Spinal cord (tissue), 9 donors: ENCODE measurements at regions not wholly inside any gene's neighbourhood (a gene's known extent, or its start where the extent isn't known, plus 50 kb on each side); places are given as distances from the start of the nearest gene placed in this dataset.
A peak's percentile ranks its signal among the peaks of the same experiment; 100 is the strongest.

Experiments used
- DNase-seq, 6 donors: peaks; one replicate each; pipeline versions ENCODE4 v3.0.0 to v3.0.0-alpha.2; 2013 to 2015; ENCODE audit warnings: low spot score in 6 of 6, low read depth in 4 of 6
- H3K27ac ChIP-seq: one replicate; pipeline ENCODE4 v1.5.1; 2013; ENCODE audit warnings: low read depth, low read length, control low read depth
- H3K27me3 ChIP-seq: one replicate; pipeline ENCODE4 v1.6.1; 2013; ENCODE audit warnings: low read length; ENCODE audit not compliant: control insufficient read depth, insufficient read depth
- H3K36me3 ChIP-seq: one replicate; pipeline ENCODE4 v1.6.1; 2013; ENCODE audit warnings: low read length; ENCODE audit not compliant: control insufficient read depth, insufficient read depth
- H3K4me1 ChIP-seq: one replicate; pipeline ENCODE4 v1.6.1; 2013; ENCODE audit warnings: low read length; ENCODE audit not compliant: control insufficient read depth, insufficient read depth
- H3K4me3 ChIP-seq: one replicate; pipeline ENCODE4 v1.5.1; 2013; ENCODE audit warnings: low read depth, low read length, control low read depth
- H3K9me3 ChIP-seq: one replicate; pipeline ENCODE4 v1.6.1; 2013; ENCODE audit warnings: low read length; ENCODE audit not compliant: control insufficient read depth, insufficient read depth
- WGBS: methylation state at CpG from one replicate; pipeline ENCODE4 v1.1.5; 2013; ENCODE audit warnings: missing lambda C conversion rate; ENCODE audit not compliant: insufficient coverage; 5-methylcytosine and 5-hydroxymethylcytosine counted together
- donor health status: healthy.

DNA sequence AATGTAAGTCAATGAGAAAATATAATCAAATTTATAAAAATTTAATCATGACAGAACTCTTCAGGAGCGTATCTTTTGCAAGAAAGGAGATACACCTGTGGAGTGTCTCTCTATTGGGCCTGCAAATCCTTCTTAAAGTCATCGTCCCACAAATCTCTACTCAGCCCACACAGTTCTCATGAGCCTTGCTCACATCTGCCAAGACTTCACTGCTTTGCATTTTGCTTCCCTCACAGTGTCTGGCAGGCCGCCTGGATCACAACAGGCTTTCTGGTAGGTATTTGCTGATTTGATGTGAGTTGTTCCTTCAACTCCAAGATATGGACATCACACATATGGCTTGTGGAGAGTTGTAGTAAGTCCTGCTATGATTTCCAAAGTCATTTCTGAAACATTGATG lies 183.1 kb upstream of the ARX start:
- Histone ChIP-seq H3K9me3 (no peaks in the 10 kb centered on the region), H3K27me3 (no peaks in the 10 kb centered on the region)
- DNase-seq = peak in 1 of 6 donors; percentile 34

DNA sequence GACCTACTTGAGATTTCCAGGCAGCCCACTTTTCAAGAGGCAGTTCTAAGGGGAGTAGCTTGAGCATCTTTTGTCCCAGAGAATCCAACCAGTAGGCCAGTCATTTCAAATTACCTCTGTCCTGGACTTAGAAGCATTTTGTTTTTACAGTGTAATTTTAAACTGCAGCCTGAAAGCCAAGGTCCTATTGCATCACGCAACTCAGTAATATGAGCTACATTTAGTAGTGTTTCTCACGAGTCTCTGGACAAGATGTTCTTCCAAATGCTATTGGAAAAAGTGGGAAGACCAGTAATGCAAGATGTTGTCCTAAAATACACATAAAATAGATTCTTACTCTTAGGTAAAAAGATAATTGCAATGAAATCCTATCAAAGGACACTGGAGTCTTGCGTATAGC lies 182.5 kb upstream of the ARX start:
- Histone ChIP-seq H3K9me3 (no peaks in the 10 kb centered on the region), H3K27me3 (no peaks in the 10 kb centered on the region), H3K36me3 (no peaks in the 10 kb centered on the region), H3K4me3 (no peak overlapping the region), H3K27ac (no peak overlapping the region), H3K4me1 (no peaks in the 10 kb centered on the region)
- DNase-seq = no peak
- WGBS = 80% methylated on average over 1 of the region's 3 CpGs

More for the DNA sequence above, 183.1 kb upstream of the ARX start:
- H3K4me3 ChIP-seq = no peak overlapping the region
- no CpG with 5 or more reads among the region's 3 CpGs for WGBS
- H3K27ac ChIP-seq = no peak overlapping the region
- H3K36me3 ChIP-seq = no peaks in the 10 kb centered on the region
- no peaks in the 10 kb centered on the region for H3K4me1 ChIP-seq

DNA sequence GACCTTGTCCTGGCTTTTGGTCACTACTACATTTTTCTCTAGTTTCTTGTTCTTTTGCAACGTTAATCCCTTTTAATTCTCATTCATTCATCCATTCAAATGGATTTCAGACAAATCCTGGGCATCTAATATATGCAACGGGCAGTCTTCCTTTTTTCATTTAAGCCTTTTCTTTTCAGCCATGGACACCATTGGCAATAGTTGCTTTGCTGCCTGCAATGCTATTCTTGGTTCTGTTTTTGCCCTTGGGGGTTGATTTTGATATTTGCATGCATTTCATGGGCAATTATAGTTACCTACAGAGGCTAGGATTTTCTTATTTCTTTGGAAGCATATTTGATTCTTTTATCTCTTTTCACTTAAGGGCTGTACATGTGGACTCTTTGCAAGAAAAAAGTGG lies 180.5 kb upstream of the ARX start:
- Histone ChIP-seq H3K4me3 (no peak overlapping the region), H3K4me1 (no peaks in the 10 kb centered on the region), H3K9me3 (no peaks in the 10 kb centered on the region), H3K27me3 (peaks cover 2% of the 10 kb centered on the region), H3K36me3 (no peaks in the 10 kb centered on the region), H3K27ac (no peak overlapping the region)
- no peak for DNase-seq
- 28% methylated on average over 2 of the region's 2 CpGs for WGBS

DNA sequence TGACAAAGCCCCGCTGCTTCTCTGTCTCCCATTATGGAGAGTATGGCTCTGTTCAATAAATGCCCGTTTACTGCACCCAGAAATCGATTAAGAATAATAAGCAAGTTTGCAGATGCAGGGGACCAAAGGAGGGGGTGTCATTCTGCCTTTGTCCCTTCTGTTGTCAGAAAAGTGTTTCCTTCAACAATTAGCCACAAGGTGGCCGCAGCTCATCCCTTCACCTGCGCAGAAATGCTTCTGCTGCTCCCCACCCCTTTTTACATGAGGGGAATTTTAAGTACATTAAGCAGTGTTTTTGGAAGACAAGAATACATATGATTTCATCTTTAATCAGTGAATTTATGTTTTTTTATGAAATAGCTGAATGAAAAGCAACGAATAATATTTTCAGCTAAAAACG lies 175.6 kb upstream of the ARX start:
- Histone ChIP-seq H3K27me3 (peaks cover 3% of the 10 kb centered on the region), H3K4me3 (no peak overlapping the region), H3K27ac (no peak overlapping the region), H3K4me1 (no peaks in the 10 kb centered on the region), H3K36me3 (no peaks in the 10 kb centered on the region), H3K9me3 (no peaks in the 10 kb centered on the region)
- DNase-seq = peak in 1 of 6 donors; percentile 3
- WGBS = 23% methylated on average over 4 of the region's 7 CpGs

DNA sequence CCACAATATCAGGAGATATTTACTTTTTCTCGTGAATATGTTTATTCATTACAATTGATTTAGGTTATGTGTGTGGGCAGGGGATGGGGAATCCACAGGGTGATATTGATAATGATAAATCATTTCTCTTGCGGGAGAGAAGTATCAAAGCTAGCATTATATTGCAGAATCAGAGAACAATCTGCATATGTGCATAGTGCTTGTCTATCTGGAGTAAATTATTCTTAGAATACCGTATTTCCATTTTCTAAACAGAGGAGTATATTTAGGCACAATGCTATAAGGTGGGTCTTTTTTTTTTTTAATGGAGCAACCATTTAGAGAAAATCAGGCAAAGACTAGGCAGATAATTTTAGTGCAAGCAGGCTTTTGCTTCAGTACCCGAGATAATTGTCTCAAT lies 166.0 kb upstream of the ARX start:
- no peak overlapping the region for H3K4me3 ChIP-seq
- H3K9me3 ChIP-seq = no peaks in the 10 kb centered on the region
- no peak overlapping the region for H3K27ac ChIP-seq
- no peaks in the 10 kb centered on the region for H3K4me1 ChIP-seq
- peak in 1 of 6 donors; percentile 9 for DNase-seq
- H3K36me3 ChIP-seq = no peaks in the 10 kb centered on the region
- no CpG with 5 or more reads among the region's 4 CpGs for WGBS
- peaks cover 3% of the 10 kb centered on the region for H3K27me3 ChIP-seq

DNA sequence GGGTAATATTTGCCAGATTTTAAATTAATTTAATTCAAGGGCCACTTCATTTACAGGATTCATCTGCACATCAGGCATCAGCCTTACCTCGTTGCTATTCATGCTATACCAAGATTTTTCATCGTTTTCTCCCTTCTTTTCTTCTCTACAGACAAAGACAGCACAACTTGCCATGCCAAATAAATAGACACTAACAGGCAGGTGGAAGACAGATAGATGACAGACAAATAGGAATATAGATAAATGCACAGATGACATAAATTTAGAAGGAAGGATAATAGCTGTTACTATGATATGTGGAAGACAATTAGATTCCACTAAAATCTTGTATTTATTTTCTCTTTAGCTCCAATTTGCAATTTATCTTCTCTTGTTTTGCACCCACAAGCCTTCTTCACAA lies 164.5 kb upstream of the ARX start:
- Histone ChIP-seq H3K27me3 (peaks cover 10% of the 10 kb centered on the region), H3K36me3 (no peaks in the 10 kb centered on the region), H3K27ac (no peak overlapping the region), H3K9me3 (no peaks in the 10 kb centered on the region), H3K4me3 (no peak overlapping the region), H3K4me1 (no peaks in the 10 kb centered on the region)
- peak in 1 of 6 donors; percentile 3 for DNase-seq
- WGBS = no CpG with 5 or more reads among the region's 2 CpGs

DNA sequence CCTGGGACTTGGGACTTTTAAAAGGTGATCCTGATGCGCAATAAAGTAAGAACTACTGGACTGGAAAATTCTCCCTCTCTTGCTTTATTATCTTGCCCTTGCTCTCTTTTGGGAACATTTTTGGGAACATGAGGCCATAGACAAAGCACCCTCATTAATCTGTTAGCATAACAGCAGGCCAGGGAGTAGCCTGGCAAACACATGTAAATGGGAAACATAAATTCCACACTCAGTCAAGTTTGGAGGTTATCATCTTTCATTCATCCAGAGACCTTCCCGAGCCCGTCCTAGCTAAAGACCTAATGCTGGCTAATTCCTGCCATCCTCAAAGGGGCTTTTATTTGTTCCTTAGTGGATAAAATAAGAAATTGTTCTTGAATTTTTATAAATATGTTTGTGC lies 162.8 kb upstream of the ARX start:
- Histone ChIP-seq H3K27me3 (peaks cover 7% of the 10 kb centered on the region), H3K36me3 (no peaks in the 10 kb centered on the region), H3K4me1 (no peaks in the 10 kb centered on the region), H3K27ac (no peak overlapping the region), H3K9me3 (no peaks in the 10 kb centered on the region), H3K4me3 (no peak overlapping the region)
- DNase-seq = no peak
- WGBS = 63% methylated on average over 1 of the region's 3 CpGs

DNA sequence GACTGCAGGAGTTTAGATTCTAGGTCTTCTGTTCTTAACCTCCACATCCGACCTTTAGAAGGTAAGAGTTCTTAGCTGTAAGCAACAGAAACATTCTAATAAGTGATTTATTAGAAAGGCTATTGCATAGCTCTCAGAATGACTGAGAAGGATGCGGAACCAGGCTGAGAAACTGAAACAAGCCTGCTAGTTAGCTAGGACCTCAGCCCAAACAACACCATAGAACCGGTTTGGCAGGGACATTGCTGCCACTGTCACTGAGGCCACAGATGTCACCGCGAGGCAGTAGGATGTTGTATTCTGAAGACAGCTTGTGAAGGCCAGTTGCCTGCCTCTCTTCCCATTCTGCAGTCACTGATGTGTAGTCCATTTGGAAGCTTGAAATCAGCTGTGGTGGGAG lies 160.0 kb upstream of the ARX start:
- Histone ChIP-seq H3K9me3 (no peaks in the 10 kb centered on the region), H3K4me1 (no peaks in the 10 kb centered on the region), H3K27me3 (peaks cover 7% of the 10 kb centered on the region), H3K4me3 (no peak overlapping the region), H3K27ac (no peak overlapping the region), H3K36me3 (no peaks in the 10 kb centered on the region)
- WGBS = 73% methylated on average over 4 of the region's 5 CpGs
- no peak for DNase-seq

DNA sequence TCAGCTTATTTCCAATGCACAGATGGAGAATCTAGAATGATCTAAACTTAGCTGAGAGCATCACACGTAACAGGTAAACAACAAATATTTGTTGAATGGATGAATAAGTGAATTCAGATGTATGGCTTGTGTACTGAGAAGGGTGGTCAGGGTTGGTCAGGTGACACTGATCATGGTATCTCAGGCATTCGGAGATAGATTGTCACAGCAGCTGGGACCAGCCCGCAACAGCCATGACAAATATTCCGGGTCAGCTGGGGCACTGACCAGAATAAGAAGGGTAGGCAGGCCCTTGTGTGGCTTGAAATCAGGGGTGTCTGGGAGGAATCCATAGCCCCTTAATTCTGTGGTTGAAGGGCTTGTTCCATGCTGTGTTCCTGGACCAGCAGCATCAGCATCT lies 159.4 kb upstream of the ARX start:
- no peaks in the 10 kb centered on the region for H3K36me3 ChIP-seq
- H3K4me1 ChIP-seq = no peaks in the 10 kb centered on the region
- WGBS = 90% methylated on average over 4 of the region's 4 CpGs
- no peak overlapping the region for H3K27ac ChIP-seq
- H3K27me3 ChIP-seq = peaks cover 7% of the 10 kb centered on the region
- no peak overlapping the region for H3K4me3 ChIP-seq
- DNase-seq = no peak
- no peaks in the 10 kb centered on the region for H3K9me3 ChIP-seq

DNA sequence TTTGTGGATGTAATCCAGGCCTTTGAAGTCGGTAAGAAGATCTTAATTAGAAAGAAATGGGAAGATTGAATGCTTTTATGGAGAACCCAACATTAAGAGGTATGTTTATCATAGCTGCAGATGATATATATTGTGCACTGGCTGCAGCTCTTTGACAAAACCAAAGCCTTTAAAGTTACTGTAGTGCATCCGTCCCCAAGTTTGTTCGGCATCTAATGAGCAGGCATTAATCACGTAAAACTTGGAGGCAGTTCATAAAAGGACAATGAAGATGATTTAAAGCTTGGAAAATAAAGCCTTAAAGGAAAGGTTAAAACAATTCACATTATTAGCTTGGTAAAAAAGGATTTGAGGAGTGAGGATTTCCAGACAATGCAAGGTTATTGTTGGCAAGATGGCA lies 150.8 kb upstream of the ARX start:
- Histone ChIP-seq H3K4me3 (no peak overlapping the region), H3K27me3 (peaks cover 4% of the 10 kb centered on the region), H3K27ac (no peak overlapping the region), H3K9me3 (no peaks in the 10 kb centered on the region), H3K36me3 (no peaks in the 10 kb centered on the region), H3K4me1 (no peaks in the 10 kb centered on the region)
- 33% methylated on average over 1 of the region's 4 CpGs for WGBS
- no peak for DNase-seq
